HCT116 (cell line): ENCODE measurements at regions not wholly inside any gene's neighbourhood (a gene's known extent, or its start where the extent isn't known, plus 50 kb on each side); places are given as distances from the start of the nearest gene placed in this dataset.

ENCODE experiments used
- ATAC-seq: fragments of 200-7000 bp; cut with Tn5 transposase; 2 replicates; pipeline ENCODE4 v1.9.1; 2020; ENCODE audit warnings: mild to moderate bottlenecking, moderate library complexity
- BruUV-seq: library from RNA; stranded (reverse); fragments of 400-500 nt; replicated peaks from 2 replicates; lab custom pipeline; 2021; lab: Mats Ljungman, UMichigan
- CTCF ChIA-PET: fragments of 300-600 bp; sonication (Branson Sonifier 250); formaldehyde crosslinking; loops from one replicate; lab custom pipeline; 2021; ENCODE audit warnings: antibody characterized with exemption; lab: Charles Lee
- POLR2A ChIA-PET: fragments of 300-600, 350-600 bp; sonication (Branson Sonifier 250); formaldehyde crosslinking; loops from one replicate; lab custom pipeline; 2021; ENCODE audit warnings: antibody characterized with exemption; lab: Charles Lee
- RAD21 ChIA-PET, 2 experiments: fragments of 300-600 bp; sonication (Branson Sonifier 250); formaldehyde crosslinking; loops; one replicate each; lab custom pipeline; 2023; ENCODE audit warnings: low total read pairs in 2 of 2; ENCODE audit not compliant: uncharacterized antibody in 2 of 2, unreplicated experiment in 2 of 2, low non-redundant PET in 1 of 2; lab: Charles Lee
- DNase-seq: peaks from one replicate; pipeline ENCODE4 v3.0.0-alpha.2; 2010; ENCODE audit warnings: low read depth, low spot score
- H2AFZ ChIP-seq: fragments of 200-600 bp; shearing (Covaris generic), sonication (generic); 2 replicates; pipeline ENCODE4 v1.6.1; 2017; ENCODE audit warnings: low read depth, mixed run types, mixed read lengths, antibody characterized with exemption, low read length; ENCODE audit not compliant: poor library complexity, severe bottlenecking
- H3K27ac ChIP-seq: 2 replicates; pipeline ENCODE4 v1.5.1; 2012; ENCODE audit warnings: low read depth, low read length
- H3K27me3 ChIP-seq: fragments of 200-600 bp; sonication (generic); 2 replicates; pipeline ENCODE4 v1.6.1; 2016; ENCODE audit warnings: mixed run types, low read length, mixed read lengths; ENCODE audit not compliant: insufficient read depth
- H3K36me3 ChIP-seq, 2 experiments: fragments of 200-500 bp in 1 of 2; fragments of 200-600 bp in 1 of 2; sonication (Bioruptor generic) in 1 of 2; sonication (generic) in 1 of 2; 2 replicates each; pipeline versions ENCODE4 v1.5.1 to v1.6.1; 2014 to 2016; ENCODE audit warnings: low read length in 2 of 2, inconsistent platforms in 1 of 2, mixed read lengths in 1 of 2, mixed run types in 1 of 2; ENCODE audit not compliant: insufficient read depth in 2 of 2, control insufficient read depth in 1 of 2
- H3K4me1 ChIP-seq, 2 experiments: fragments of 200-600 bp in 1 of 2; sonication (generic) in 1 of 2; 2 replicates each; pipeline versions ENCODE4 v1.5.1 to v1.6.1; 2012 to 2017; ENCODE audit warnings: low read length in 2 of 2, inconsistent platforms in 1 of 2, mild to moderate bottlenecking in 1 of 2, mixed read lengths in 1 of 2, mixed run types in 1 of 2, moderate library complexity in 1 of 2; ENCODE audit not compliant: insufficient read depth in 2 of 2, control insufficient read depth in 1 of 2
- H3K4me2 ChIP-seq: fragments of 200-600 bp; sonication (generic); 2 replicates; pipeline ENCODE4 v1.6.1; 2017; ENCODE audit warnings: mixed run types, low read length, mixed read lengths
- H3K4me3 ChIP-seq, 2 experiments: fragments of 200-600 bp in 1 of 2; sonication (generic) in 1 of 2; replicated peaks in 1 of 2; 2 replicates each; pipeline ENCODE4 v1.5.1; 2011 to 2016; ENCODE audit warnings: low read length in 2 of 2, control low read depth in 1 of 2, low read depth in 1 of 2, mild to moderate bottlenecking in 1 of 2, mixed read lengths in 1 of 2, mixed run types in 1 of 2
- H3K79me2 ChIP-seq: fragments of 200-600 bp; sonication (generic); 2 replicates; pipeline ENCODE4 v1.6.1; 2017; ENCODE audit warnings: mild to moderate bottlenecking, mixed run types, low read length, moderate library complexity, mixed read lengths; ENCODE audit not compliant: insufficient read depth
- H3K9ac ChIP-seq: fragments of 200-600 bp; sonication (generic); 2 replicates; pipeline ENCODE4 v1.6.1; 2016; ENCODE audit warnings: low read length, mixed read lengths
- H3K9me2 ChIP-seq: fragments of 200-600 bp; sonication (generic), shearing (Covaris generic); 2 replicates; pipeline ENCODE4 v1.6.1; 2017; ENCODE audit warnings: mixed run types, mild to moderate bottlenecking, moderate library complexity; ENCODE audit not compliant: insufficient read depth
- H3K9me3 ChIP-seq, 2 experiments: fragments of 200-500 bp in 1 of 2; fragments of 200-600 bp in 1 of 2; sonication (Bioruptor generic) in 1 of 2; sonication (generic) in 1 of 2; 2 replicates each; pipeline ENCODE4 v1.6.1; 2014 to 2017; ENCODE audit warnings: low read length in 2 of 2, mixed read lengths in 2 of 2, inconsistent platforms in 1 of 2, low read depth in 1 of 2, mild to moderate bottlenecking in 1 of 2, mixed run types in 1 of 2, moderate library complexity in 1 of 2; ENCODE audit not compliant: control insufficient read depth in 1 of 2, insufficient read depth in 1 of 2
- H4K20me1 ChIP-seq: fragments of 200-600 bp; sonication (generic), shearing (Covaris generic); 2 replicates; pipeline ENCODE4 v1.6.1; 2017; ENCODE audit warnings: mixed run types, mild to moderate bottlenecking, moderate library complexity; ENCODE audit not compliant: insufficient read depth
- EGR1 ChIP-seq: IDR thresholded peaks from 2 replicates; pipeline ENCODE4 v1.6.1; 2012; ENCODE audit warnings: low read depth
- EZH2 ChIP-seq: fragments of 200-600 bp; sonication (generic); IDR thresholded peaks from 2 replicates; pipeline ENCODE4 v1.6.1; 2017; ENCODE audit warnings: antibody characterized with exemption, mixed run types
- FOSL1 ChIP-seq: IDR thresholded peaks from 2 replicates; pipeline ENCODE4 v1.6.1; 2012; ENCODE audit warnings: low read depth
- POLR2AphosphoS5 ChIP-seq: IDR thresholded peaks from 2 replicates; pipeline ENCODE4 v1.6.1; 2011; ENCODE audit warnings: mild to moderate bottlenecking, low read depth, low read length, moderate library complexity
- RAD21 ChIP-seq: IDR thresholded peaks from 2 replicates; pipeline ENCODE4 v1.6.1; 2012; ENCODE audit warnings: low read depth, mild to moderate bottlenecking
- SRF ChIP-seq: IDR thresholded peaks from 2 replicates; pipeline ENCODE4 v1.6.1; 2012; ENCODE audit warnings: low read depth
- ZFX ChIP-seq: fragments of 450-650 bp; IDR thresholded peaks from 2 replicates; pipeline ENCODE4 v1.6.1; 2017
- ZNF274 ChIP-seq: fragments of 200-500 bp; sonication (Bioruptor generic); IDR thresholded peaks from 2 replicates; pipeline ENCODE4 v1.6.1; 2014; ENCODE audit warnings: mild to moderate bottlenecking, low read depth, low read length, inconsistent platforms
- intact Hi-C: fragments of 100-400 bp; cut with micrococcal nuclease; formaldehyde crosslinking; loops from 2 replicates; pipeline ENCODE4 v1.10.0; 2022
- TF ChIP-seq, protein P1 (sequence below): IDR thresholded peaks from 2 replicates; pipeline ENCODE4 v1.6.1; 2012; ENCODE audit warnings: low read depth
- TF ChIP-seq, protein P2 (sequence below): IDR thresholded peaks from 2 replicates; pipeline ENCODE4 v1.6.1; 2011; ENCODE audit warnings: mild to moderate bottlenecking, low read length, moderate library complexity; ENCODE audit not compliant: insufficient replicate concordance; ENCODE audit errors: extremely low read depth
- TF ChIP-seq, protein P3 (sequence below), 3 experiments: fragments of 200-600 bp in 1 of 3; sonication (generic) in 1 of 3; IDR thresholded peaks in 2 of 3; conservative IDR thresholded peaks in 1 of 3; 2 replicates each; pipeline ENCODE4 v1.5.1; 2012 to 2017; ENCODE audit warnings: low read depth in 2 of 3, low read length in 2 of 3, antibody characterized with exemption in 1 of 3, borderline replicate concordance in 1 of 3, control low read depth in 1 of 3, mild to moderate bottlenecking in 1 of 3, mixed read lengths in 1 of 3, mixed run types in 1 of 3, moderate library complexity in 1 of 3; ENCODE audit not compliant: insufficient read depth in 1 of 3

DNA sequence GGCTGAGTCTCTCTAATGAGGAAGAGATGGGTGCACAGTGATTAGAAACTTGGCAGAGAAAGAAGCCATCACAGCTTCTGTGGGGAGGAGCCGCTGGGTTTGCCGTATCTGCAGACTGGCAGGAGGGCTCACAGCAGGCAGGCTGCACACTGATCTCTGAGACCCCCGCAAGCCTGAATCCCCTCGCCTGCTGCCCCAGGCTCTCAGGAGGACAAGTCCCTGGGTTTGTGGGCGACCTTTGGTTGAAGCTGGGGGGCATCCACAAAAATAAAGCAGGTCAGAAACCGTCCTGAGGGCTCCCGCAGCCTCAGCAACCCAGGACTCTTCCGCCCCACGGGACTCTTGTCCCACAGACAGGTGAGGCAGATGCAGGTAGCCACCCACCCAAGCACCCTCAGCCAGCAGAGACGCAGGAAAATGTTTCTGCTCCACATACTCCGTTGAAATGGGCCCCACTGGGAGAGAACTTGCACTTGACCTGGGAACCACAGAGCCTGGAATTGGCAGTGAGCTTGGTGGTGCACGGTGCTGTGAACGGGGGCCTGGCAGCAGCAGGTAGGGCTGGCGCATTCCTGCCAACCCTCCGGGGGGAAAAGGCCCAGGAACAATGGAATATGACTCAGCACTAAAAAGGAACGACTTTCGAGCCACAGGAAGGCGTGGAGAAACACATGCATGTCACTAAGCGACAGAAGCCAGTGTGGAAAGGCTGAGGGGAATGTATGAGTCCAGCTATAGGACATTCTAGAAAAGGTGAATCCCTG, 89.9 kb downstream of the YTHDF1 start:
- TF ChIP-seq, protein P1, sequence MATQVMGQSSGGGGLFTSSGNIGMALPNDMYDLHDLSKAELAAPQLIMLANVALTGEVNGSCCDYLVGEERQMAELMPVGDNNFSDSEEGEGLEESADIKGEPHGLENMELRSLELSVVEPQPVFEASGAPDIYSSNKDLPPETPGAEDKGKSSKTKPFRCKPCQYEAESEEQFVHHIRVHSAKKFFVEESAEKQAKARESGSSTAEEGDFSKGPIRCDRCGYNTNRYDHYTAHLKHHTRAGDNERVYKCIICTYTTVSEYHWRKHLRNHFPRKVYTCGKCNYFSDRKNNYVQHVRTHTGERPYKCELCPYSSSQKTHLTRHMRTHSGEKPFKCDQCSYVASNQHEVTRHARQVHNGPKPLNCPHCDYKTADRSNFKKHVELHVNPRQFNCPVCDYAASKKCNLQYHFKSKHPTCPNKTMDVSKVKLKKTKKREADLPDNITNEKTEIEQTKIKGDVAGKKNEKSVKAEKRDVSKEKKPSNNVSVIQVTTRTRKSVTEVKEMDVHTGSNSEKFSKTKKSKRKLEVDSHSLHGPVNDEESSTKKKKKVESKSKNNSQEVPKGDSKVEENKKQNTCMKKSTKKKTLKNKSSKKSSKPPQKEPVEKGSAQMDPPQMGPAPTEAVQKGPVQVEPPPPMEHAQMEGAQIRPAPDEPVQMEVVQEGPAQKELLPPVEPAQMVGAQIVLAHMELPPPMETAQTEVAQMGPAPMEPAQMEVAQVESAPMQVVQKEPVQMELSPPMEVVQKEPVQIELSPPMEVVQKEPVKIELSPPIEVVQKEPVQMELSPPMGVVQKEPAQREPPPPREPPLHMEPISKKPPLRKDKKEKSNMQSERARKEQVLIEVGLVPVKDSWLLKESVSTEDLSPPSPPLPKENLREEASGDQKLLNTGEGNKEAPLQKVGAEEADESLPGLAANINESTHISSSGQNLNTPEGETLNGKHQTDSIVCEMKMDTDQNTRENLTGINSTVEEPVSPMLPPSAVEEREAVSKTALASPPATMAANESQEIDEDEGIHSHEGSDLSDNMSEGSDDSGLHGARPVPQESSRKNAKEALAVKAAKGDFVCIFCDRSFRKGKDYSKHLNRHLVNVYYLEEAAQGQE = no peak
- no peak for TF ChIP-seq POLR2AphosphoS5
- TF ChIP-seq EGR1 = no peak
- TF ChIP-seq ZFX = no peak
- TF ChIP-seq RAD21 = no peak
- TF ChIP-seq ZNF274 = no peak
- TF ChIP-seq, protein P2, sequence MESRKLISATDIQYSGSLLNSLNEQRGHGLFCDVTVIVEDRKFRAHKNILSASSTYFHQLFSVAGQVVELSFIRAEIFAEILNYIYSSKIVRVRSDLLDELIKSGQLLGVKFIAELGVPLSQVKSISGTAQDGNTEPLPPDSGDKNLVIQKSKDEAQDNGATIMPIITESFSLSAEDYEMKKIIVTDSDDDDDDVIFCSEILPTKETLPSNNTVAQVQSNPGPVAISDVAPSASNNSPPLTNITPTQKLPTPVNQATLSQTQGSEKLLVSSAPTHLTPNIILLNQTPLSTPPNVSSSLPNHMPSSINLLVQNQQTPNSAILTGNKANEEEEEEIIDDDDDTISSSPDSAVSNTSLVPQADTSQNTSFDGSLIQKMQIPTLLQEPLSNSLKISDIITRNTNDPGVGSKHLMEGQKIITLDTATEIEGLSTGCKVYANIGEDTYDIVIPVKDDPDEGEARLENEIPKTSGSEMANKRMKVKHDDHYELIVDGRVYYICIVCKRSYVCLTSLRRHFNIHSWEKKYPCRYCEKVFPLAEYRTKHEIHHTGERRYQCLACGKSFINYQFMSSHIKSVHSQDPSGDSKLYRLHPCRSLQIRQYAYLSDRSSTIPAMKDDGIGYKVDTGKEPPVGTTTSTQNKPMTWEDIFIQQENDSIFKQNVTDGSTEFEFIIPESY = no peak
- TF ChIP-seq SRF = no peak
- TF ChIP-seq, protein P3, sequence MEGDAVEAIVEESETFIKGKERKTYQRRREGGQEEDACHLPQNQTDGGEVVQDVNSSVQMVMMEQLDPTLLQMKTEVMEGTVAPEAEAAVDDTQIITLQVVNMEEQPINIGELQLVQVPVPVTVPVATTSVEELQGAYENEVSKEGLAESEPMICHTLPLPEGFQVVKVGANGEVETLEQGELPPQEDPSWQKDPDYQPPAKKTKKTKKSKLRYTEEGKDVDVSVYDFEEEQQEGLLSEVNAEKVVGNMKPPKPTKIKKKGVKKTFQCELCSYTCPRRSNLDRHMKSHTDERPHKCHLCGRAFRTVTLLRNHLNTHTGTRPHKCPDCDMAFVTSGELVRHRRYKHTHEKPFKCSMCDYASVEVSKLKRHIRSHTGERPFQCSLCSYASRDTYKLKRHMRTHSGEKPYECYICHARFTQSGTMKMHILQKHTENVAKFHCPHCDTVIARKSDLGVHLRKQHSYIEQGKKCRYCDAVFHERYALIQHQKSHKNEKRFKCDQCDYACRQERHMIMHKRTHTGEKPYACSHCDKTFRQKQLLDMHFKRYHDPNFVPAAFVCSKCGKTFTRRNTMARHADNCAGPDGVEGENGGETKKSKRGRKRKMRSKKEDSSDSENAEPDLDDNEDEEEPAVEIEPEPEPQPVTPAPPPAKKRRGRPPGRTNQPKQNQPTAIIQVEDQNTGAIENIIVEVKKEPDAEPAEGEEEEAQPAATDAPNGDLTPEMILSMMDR (IDR thresholded peaks at IDR 0.05 in 2 of 3, conservative IDR thresholded peaks at IDR 0.05 in 1 of 3; ENCODE audit: borderline replicate concordance in 1 of 3, insufficient read depth in 1 of 3, low read depth in 2 of 3, low read length in 2 of 3) = no peak
- no peak for TF ChIP-seq EZH2
- no peak for TF ChIP-seq FOSL1
- H4K20me1 ChIP-seq = no peaks in the 10 kb centered on the region
- ChIA-PET POLR2A (no interaction called here), CTCF (no interaction called here), RAD21 (no interaction called here)
- no peak overlapping the region for H3K4me3 ChIP-seq
- H3K79me2 ChIP-seq = no peaks in the 10 kb centered on the region
- no peak overlapping the region for H2AFZ ChIP-seq
- BruUV-seq = no TSS peak
- H3K36me3 ChIP-seq = no peaks in the 10 kb centered on the region
- DNase-seq = no peak
- peaks cover 7% of the 10 kb centered on the region; the same call in 1 of the 2 replicates for H3K27me3 ChIP-seq
- H3K9me3 ChIP-seq = no peaks in the 10 kb centered on the region
- H3K9ac ChIP-seq = no peak overlapping the region
- H3K27ac ChIP-seq = no peak overlapping the region
- no peak overlapping the region for H3K4me2 ChIP-seq
- no peak for ATAC-seq
- intact Hi-C loops = no loop called here
- H3K4me1 ChIP-seq = peaks cover 0 to 12% of the 10 kb centered on the region in 2 experiments; a peak in 1 of 4 replicates
- no peaks in the 10 kb centered on the region for H3K9me2 ChIP-seq
